Activated CD8-positive, alpha-beta memory T cell treated with anti-CD3 and anti-CD28 coated beads for 24 hours (primary cell): ENCODE measurements at regions not wholly inside any gene's neighbourhood (a gene's known extent, or its start where the extent isn't known, plus 50 kb on each side); places are given as distances from the start of the nearest gene placed in this dataset.

Source experiments
- DNase-seq: peaks from one replicate; pipeline ENCODE4 v3.0.0-alpha.2; 2020

- no peak for DNase-seq
Measured at GRCh38 chr7:17054206-17054605, 172.4 kb upstream of the AGR3 start.

- DNase-seq = no peak
Measured at GRCh38 chr7:17054836-17055235, 173.1 kb upstream of the AGR3 start.

- no peak for DNase-seq
Measured at GRCh38 chr7:17055596-17055995, 173.8 kb upstream of the AGR3 start.

GRCh38 chr7:17056491-17057142 is 174.8 kb upstream of the AGR3 start:
- DNase-seq = no peak

- no peak for DNase-seq
Measured at GRCh38 chr7:17057143-17057509, 175.3 kb upstream of the AGR3 start.

GRCh38 chr7:17058568-17058967 is 176.8 kb upstream of the AGR3 start:
- DNase-seq = no peak

- no peak for DNase-seq
Measured at GRCh38 chr7:17060051-17060450, 178.3 kb upstream of the AGR3 start.

GRCh38 chr7:17061443-17061842 is 179.7 kb upstream of the AGR3 start:
- DNase-seq = no peak

- no peak for DNase-seq
Measured at GRCh38 chr7:17062151-17063044, 180.6 kb upstream of the AGR3 start.

GRCh38 chr7:17063045-17063383 is 181.2 kb upstream of the AGR3 start:
- DNase-seq = no peak

GRCh38 chr7:17067691-17068090 is 185.9 kb upstream of the AGR3 start:
- no peak for DNase-seq

- DNase-seq = no peak
Measured at GRCh38 chr7:17069146-17069545, 187.4 kb upstream of the AGR3 start.

GRCh38 chr7:17070231-17070708 is 188.5 kb upstream of the AGR3 start:
- no peak for DNase-seq

- DNase-seq = no peak
Measured at GRCh38 chr7:17071866-17072265, 190.1 kb upstream of the AGR3 start.

GRCh38 chr7:17075601-17076255 is 193.9 kb upstream of the AGR3 start:
- DNase-seq = no peak

- DNase-seq = no peak
Measured at GRCh38 chr7:17078298-17078697, 196.5 kb upstream of the AGR3 start.

- DNase-seq = no peak
Measured at GRCh38 chr7:17083392-17084165, 201.8 kb upstream of the AGR3 start.

- no peak for DNase-seq
Measured at GRCh38 chr7:17084166-17084475, 202.3 kb upstream of the AGR3 start.

- no peak for DNase-seq
Measured at GRCh38 chr7:17085186-17085585, 203.4 kb upstream of the AGR3 start.

GRCh38 chr7:17086403-17086802 is 204.6 kb upstream of the AGR3 start:
- DNase-seq = no peak

GRCh38 chr7:17090751-17091150 is 207.7 kb upstream of the AHR start:
- DNase-seq = no peak

GRCh38 chr7:17093461-17093860 is 205.0 kb upstream of the AHR start:
- no peak for DNase-seq

GRCh38 chr7:17094963-17095574 is 203.4 kb upstream of the AHR start:
- DNase-seq = no peak
